GM12873 (cell line): ENCODE measurements at regions not wholly inside any gene's neighbourhood (a gene's known extent, or its start where the extent isn't known, plus 50 kb on each side); places are given as distances from the start of the nearest gene placed in this dataset.

Source experiments
- TF ChIP-seq, protein P1 (sequence below): IDR thresholded peaks from 2 replicates; pipeline ENCODE4 v1.5.1; 2012; ENCODE audit warnings: low read depth, mild to moderate bottlenecking, moderate library complexity, low read length, control low read depth; ENCODE audit not compliant: insufficient read depth; ENCODE audit errors: missing control alignments

DNA sequence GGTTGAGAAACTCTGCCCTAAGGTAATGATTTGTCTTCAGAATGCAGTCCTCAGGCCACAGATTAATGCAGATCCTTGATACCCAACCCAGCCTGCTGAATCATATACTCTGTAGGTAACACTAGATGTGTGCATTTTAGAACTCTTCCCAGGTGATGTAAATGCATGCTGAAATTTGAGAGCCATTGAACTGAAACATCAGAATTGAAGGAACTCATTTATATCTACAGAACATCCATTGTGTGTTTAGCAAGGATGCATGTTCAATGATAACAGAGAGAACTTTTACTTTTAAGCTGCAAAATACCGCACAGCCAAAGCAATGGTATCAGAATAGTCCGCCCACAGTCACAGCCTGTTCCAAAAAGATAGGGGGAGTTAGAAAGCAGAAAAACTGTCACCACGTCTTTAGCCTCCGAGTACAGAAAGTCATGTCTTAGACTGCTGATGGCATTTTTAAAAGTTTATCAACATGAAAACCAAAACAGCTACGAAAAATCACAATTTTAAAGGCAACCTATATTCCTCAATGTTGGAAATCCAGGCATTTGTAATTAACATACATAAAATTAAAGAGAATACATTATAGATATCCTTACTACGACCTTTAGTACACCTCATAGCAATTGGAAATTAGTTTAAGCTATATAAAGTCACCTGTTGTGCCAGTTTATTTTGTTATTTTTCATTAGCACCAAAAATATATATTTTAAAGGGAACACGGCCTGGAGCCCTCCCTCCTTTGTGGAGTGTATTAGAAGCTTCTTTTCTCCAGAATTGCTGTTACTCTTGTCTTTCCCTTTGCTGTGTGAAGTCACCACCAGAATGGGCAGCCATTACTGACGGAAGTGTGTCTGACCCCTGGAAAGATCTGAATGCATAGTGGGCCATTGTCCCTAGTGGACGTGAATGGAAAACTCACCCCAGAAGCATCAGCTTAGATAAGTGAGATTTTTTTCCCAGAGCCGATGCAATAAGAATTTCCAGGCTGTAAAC is 65.8 kb upstream of the PRKAR2B start:
- TF ChIP-seq, protein P1, sequence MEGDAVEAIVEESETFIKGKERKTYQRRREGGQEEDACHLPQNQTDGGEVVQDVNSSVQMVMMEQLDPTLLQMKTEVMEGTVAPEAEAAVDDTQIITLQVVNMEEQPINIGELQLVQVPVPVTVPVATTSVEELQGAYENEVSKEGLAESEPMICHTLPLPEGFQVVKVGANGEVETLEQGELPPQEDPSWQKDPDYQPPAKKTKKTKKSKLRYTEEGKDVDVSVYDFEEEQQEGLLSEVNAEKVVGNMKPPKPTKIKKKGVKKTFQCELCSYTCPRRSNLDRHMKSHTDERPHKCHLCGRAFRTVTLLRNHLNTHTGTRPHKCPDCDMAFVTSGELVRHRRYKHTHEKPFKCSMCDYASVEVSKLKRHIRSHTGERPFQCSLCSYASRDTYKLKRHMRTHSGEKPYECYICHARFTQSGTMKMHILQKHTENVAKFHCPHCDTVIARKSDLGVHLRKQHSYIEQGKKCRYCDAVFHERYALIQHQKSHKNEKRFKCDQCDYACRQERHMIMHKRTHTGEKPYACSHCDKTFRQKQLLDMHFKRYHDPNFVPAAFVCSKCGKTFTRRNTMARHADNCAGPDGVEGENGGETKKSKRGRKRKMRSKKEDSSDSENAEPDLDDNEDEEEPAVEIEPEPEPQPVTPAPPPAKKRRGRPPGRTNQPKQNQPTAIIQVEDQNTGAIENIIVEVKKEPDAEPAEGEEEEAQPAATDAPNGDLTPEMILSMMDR, result peak; percentile 28

DNA sequence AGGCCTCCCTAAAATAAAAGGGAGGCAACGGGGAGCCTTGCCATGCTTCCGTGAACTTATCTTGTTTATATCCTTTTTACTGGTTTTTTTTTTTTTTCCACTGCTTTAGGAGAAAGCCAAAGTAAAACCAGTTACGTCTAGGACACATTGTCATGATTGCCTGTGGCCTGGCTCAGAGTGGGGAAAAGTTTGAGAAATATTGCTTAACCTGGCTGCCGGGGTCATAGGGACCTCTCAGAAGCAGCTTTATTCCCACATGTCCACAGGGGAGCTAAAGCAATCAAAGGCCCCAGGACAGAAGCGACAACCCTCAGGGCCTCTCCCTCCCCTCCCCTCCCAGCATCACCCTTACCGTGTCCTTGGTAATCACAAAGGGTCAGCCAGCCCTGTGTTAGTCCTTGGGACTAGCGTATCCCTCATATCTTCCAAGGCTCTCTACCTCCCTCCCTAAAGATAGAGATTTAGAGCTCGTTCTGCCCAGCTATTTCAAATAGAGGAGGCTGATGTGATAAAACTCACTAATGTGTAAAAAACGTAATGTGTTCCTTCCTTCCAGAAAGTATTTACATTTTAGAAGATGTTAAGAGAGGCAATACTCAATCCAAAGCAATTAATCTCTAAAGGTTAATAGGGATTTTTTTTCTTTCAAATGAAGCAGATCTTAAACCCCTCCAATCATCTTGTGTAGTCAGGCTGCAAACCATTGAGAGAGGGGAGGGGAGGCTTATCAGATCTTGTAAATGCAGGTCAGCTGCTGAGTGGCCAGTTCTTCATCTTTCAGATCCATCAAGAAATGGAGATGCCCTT is 64.8 kb upstream of the PRKAR2B start:
- TF ChIP-seq, protein P1, result no peak

DNA sequence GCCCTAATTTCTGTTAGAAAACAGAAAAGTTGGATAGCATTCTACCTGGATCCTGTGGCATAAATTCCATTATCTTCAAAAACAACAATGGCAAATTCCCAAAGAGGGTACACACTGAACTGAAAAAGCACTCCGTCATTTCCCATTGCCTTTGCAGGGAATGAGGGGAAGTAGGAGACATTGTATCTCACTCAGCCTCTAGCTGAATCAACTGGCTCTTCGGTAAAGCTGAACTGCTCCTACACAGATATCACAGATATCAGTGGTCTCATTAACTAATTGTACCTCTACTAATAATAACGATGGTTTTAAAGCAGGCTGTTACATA is 64.2 kb upstream of the PRKAR2B start:
- TF ChIP-seq, protein P1, result no peak

DNA sequence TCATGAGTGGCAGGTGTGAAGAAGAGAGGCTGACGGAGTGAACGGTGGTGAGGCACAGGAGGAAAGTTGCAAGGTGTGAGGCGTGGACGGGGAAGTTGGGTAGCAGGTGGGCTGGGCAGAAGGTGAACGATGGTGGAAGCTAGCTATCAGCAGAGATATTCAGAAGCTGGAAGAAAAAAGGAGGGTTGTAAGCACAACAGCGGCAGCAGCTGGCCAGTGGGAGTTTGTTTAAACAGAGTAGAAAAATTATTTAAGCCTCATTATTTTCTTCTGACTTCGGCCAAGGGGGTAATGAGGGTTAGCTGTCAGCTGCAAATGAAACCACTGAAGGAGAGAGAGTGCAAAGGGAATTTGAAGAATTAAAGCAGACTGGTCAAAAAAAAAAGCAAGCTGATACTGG is 62.1 kb upstream of the PRKAR2B start:
- TF ChIP-seq, protein P1, result no peak

DNA sequence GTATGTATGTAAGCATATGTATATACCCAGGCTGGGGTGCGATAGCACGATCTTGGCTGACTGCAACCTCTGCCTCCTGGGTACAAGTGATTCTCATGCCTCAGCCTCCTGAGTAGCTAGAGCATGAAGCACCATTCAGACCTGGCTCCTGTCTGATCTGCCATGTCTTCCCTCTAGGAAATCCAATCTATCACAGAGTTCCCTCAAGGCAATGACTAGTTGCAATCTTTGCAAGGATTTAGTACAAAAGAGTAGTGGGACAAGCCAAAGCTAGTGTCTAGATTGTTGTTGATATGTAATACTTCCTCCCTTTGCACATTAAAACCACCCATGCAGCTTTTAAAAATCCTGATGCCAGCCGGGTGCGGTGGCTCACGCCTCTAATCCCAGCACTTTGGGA is 60.5 kb upstream of the PRKAR2B start:
- TF ChIP-seq, protein P1, result no peak

DNA sequence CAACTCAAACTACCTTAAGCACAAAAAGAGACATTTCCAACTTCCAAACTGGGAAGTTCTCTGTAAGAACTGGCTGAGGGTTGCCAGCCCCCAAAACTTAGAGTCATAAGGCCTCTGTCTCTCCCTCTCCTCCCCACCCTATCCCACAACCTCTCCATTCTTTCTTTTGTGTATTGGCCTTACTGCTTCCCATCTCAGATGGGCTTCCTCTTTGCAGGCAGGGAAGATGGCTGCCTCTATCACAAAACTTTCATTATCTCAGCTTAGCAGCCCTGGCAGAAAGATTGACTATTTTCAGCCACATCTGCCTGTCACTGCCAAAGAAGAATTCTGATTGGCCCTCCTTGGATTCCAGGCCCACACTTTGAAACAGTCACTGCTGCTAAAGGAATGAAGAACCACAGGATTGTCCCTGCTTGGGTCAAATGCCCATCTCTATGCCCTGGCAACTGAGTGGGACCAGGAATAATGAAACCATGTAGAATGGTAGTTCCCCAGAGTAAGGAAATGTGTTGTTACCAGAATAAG is 58.0 kb upstream of the PRKAR2B start:
- TF ChIP-seq, protein P1, result no peak

DNA sequence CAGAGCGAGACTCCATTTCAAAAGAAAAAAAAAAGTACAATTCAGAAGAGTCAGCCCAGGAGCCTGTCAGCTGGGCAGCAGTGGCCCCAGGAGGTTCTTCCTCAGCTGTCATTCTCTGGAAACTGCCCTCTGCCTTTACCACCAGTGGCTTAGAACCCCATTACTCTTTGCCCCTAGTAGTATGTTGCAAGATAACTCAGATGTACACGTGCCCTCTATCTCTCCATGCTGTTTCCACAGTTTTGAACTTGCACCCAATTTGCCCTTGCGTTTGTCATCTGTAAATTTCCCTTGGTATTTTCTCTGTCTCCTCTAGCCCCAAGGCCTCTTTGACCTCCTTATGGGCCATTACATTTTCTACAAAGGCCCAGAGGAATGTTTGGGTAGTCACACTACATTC is 56.7 kb upstream of the PRKAR2B start:
- TF ChIP-seq, protein P1, result no peak
